Calu3 (cell line): ENCODE measurements at regions not wholly inside any gene's neighbourhood (a gene's known extent, or its start where the extent isn't known, plus 50 kb on each side); places are given as distances from the start of the nearest gene placed in this dataset.

ENCODE experiments used
- BruUV-seq: library from RNA; stranded (reverse); fragments of 400-500 nt; replicated peaks from 2 replicates; lab custom pipeline; 2021; lab: Mats Ljungman, UMichigan
- CTCF ChIA-PET: fragments of 300-600 bp; sonication (Branson Sonifier 250); formaldehyde crosslinking; loops from one replicate; lab custom pipeline; 2022; ENCODE audit warnings: antibody characterized with exemption; lab: Charles Lee
- DNase-seq: peaks from one replicate; pipeline ENCODE4 v3.0.0; 2022
- H3K27ac Mint-ChIP-seq: one replicate; pipeline ENCODE4 v1.8.0; 2022; ENCODE audit warnings: mixed read lengths; ENCODE audit not compliant: unreplicated experiment
- H3K27me3 Mint-ChIP-seq: one replicate; pipeline ENCODE4 v1.8.0; 2022; ENCODE audit warnings: mixed read lengths; ENCODE audit not compliant: unreplicated experiment
- H3K36me3 Mint-ChIP-seq: one replicate; pipeline ENCODE4 v1.8.0; 2022; ENCODE audit warnings: mild to moderate bottlenecking, moderate library complexity, mixed read lengths; ENCODE audit not compliant: insufficient read depth, unreplicated experiment
- H3K4me1 Mint-ChIP-seq: one replicate; pipeline ENCODE4 v1.8.0; 2022; ENCODE audit warnings: mild to moderate bottlenecking, low read depth, mixed read lengths; ENCODE audit not compliant: unreplicated experiment
- H3K4me3 Mint-ChIP-seq: one replicate; pipeline ENCODE4 v1.8.0; 2022; ENCODE audit warnings: mild to moderate bottlenecking, low read depth, moderate library complexity, mixed read lengths; ENCODE audit not compliant: unreplicated experiment
- H3K9me3 Mint-ChIP-seq: one replicate; pipeline ENCODE4 v1.8.0; 2022; ENCODE audit warnings: low read depth, mixed read lengths; ENCODE audit not compliant: unreplicated experiment
- intact Hi-C: fragments of 100-400 bp; cut with micrococcal nuclease; formaldehyde crosslinking; loops from one replicate; pipeline ENCODE4 v1.10.0; 2022; ENCODE audit not compliant: unreplicated experiment
- TF ChIP-seq, protein P1 (sequence below): fragments of 200-600 bp; IDR thresholded peaks from one replicate; pipeline ENCODE4 v1.8.0; 2022; ENCODE audit warnings: antibody characterized with exemption; ENCODE audit not compliant: unreplicated experiment

DNA sequence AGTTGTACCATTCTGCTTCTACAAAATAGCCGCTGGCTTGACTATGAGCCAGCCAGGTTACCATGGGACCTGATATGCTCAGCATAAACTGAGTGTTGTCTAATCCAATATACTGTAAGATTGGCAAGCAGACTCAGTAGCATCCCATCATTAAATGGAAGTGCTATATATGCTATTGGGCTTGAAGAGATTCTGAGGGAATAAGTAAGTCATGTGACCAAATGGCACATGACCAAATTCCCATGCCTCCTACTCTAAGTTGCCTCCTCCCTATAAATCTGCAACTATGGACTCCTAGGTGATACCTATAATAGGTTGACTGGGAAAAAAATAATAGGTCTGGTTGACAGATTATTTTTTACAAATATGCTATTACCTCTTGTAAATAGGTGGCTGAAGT, 698.6 kb downstream of the BRINP3 start:
- Mint-ChIP-seq H3K27me3 (no peaks in the 10 kb centered on the region), H3K36me3 (no peaks in the 10 kb centered on the region), H3K27ac (no peak overlapping the region), H3K9me3 (no peaks in the 10 kb centered on the region), H3K4me1 (peaks cover 12% of the 10 kb centered on the region), H3K4me3 (no peak overlapping the region)
- CTCF ChIA-PET: no interaction called here
- intact Hi-C loops: no loop called here
- no TSS peak for BruUV-seq
- no peak for DNase-seq
- TF ChIP-seq, protein P1, sequence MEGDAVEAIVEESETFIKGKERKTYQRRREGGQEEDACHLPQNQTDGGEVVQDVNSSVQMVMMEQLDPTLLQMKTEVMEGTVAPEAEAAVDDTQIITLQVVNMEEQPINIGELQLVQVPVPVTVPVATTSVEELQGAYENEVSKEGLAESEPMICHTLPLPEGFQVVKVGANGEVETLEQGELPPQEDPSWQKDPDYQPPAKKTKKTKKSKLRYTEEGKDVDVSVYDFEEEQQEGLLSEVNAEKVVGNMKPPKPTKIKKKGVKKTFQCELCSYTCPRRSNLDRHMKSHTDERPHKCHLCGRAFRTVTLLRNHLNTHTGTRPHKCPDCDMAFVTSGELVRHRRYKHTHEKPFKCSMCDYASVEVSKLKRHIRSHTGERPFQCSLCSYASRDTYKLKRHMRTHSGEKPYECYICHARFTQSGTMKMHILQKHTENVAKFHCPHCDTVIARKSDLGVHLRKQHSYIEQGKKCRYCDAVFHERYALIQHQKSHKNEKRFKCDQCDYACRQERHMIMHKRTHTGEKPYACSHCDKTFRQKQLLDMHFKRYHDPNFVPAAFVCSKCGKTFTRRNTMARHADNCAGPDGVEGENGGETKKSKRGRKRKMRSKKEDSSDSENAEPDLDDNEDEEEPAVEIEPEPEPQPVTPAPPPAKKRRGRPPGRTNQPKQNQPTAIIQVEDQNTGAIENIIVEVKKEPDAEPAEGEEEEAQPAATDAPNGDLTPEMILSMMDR: no peak

DNA sequence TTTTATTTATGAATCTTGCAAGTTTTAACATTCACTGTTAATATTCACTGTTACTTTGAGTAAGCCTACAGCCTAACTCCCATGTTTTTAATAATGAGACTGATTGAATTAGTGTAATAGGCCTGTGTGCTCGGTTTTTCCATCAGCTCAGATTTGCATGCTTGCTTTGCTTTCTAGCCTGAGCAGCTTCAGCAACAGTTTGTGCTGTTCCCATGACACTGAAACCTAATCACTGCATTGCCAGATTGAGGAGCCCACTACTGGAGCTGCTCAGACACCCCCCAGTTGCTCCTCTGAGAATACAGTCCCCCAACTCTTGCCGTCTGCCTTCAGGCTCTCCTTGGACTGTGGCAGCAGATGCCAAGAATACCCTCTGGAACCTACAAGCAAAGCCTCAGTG, 695.4 kb downstream of the BRINP3 start:
- no peaks in the 10 kb centered on the region for H3K4me1 Mint-ChIP-seq
- DNase-seq: no peak
- BruUV-seq: no TSS peak
- TF ChIP-seq, protein P1: no peak
- H3K4me3 Mint-ChIP-seq: no peak overlapping the region
- intact Hi-C loops: no loop called here
- H3K27me3 Mint-ChIP-seq: no peaks in the 10 kb centered on the region
- CTCF ChIA-PET: no interaction called here
- H3K9me3 Mint-ChIP-seq: no peaks in the 10 kb centered on the region
- H3K36me3 Mint-ChIP-seq: no peaks in the 10 kb centered on the region
- no peak overlapping the region for H3K27ac Mint-ChIP-seq

DNA sequence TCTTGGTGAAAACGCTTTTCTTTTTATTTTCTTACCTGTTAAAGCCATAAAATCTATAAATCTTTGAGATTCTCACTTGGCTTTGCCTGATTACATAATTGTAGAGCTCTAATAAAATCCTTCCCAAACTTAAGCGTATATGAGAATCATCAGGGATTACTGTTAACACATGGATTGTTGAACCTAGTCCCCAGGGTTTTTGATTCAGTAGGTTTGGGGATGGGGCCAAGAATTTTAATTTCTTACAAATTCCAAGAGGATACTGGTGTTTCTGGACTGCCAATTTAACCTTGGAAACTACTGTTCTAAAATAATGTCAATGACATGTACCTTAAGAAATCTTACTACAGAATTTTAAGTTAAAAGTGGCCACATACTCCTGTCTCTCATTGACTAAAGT, 694.2 kb downstream of the BRINP3 start:
- DNase-seq: no peak
- BruUV-seq: no TSS peak
- H3K9me3 Mint-ChIP-seq: peaks cover 3% of the 10 kb centered on the region
- intact Hi-C loops: no loop called here
- H3K27me3 Mint-ChIP-seq: no peaks in the 10 kb centered on the region
- no peak overlapping the region for H3K4me3 Mint-ChIP-seq
- H3K4me1 Mint-ChIP-seq: no peaks in the 10 kb centered on the region
- H3K27ac Mint-ChIP-seq: no peak overlapping the region
- CTCF ChIA-PET: no interaction called here
- no peaks in the 10 kb centered on the region for H3K36me3 Mint-ChIP-seq
- TF ChIP-seq, protein P1: no peak

DNA sequence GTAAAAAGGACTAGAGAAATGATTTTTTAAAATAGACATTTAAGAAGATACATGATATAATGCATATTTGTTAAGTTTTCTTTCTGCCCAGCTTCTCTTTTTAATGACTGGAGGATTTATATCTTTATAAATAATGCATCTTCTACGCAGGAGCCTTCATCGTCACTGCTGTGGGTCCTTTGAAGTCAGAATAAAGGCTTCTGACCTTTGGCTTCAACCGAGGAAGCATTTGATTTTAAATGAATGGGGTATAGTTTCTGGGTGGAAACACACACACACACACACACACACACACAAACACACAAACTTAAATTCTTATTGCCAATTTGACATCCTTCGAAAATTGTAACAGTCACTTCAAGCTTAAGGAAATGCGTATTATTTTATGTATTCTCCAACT, 690.9 kb downstream of the BRINP3 start:
- no peak overlapping the region for H3K4me3 Mint-ChIP-seq
- no peak overlapping the region for H3K27ac Mint-ChIP-seq
- BruUV-seq: no TSS peak
- H3K36me3 Mint-ChIP-seq: no peaks in the 10 kb centered on the region
- no peaks in the 10 kb centered on the region for H3K27me3 Mint-ChIP-seq
- intact Hi-C loops: no loop called here
- H3K9me3 Mint-ChIP-seq: peaks cover 8% of the 10 kb centered on the region
- CTCF ChIA-PET: no interaction called here
- TF ChIP-seq, protein P1: no peak
- H3K4me1 Mint-ChIP-seq: no peaks in the 10 kb centered on the region
- DNase-seq: no peak
